Hypothalamus (tissue), 51 donors: ENCODE measurements at regions not wholly inside any gene's neighbourhood (a gene's known extent, or its start where the extent isn't known, plus 50 kb on each side); places are given as distances from the start of the nearest gene placed in this dataset.
"Not testable (repeated sequence)": the region's sequence is repeated elsewhere in the genome, so short reads cannot be mapped to it uniquely, and the experiment has no call there.

Experiments used
- DNase-seq, 51 donors: peaks; one replicate each; lab custom pipeline; 2025; lab: John Stamatoyannopoulos, UW

- DNase-seq = no peak
These were observed 173.1 kb downstream of the KLHL28 start for GRCh38 chr14:44788612-44789011.

- no peak for DNase-seq
These were observed 176.7 kb downstream of the KLHL28 start for GRCh38 chr14:44785096-44785495.

GRCh38 chr14:44783901-44784300 is 177.8 kb downstream of the KLHL28 start:
- DNase-seq = no peak

DNA sequence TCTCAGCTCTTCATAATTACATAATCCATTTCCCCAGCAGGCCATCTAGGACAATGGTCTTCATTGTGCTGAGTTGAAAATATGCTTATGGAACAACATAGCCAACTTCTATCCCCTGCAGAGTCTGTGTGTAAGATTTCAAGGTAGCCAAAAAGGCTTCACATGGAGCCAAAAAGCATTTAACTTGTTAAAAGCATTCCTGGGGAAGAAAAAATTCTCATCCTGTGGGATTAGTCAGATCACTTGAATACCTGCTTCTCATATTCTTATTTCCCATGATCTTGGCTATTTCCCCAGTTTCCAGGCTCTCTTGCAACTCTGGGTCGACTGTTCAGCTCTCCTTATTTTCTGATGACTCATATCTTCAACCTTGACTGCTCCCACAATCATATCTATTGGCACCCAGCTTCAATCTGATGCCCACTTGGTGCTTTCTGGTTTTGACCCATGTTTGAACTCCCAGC is 178.9 kb downstream of the KLHL28 start:
- no peak for DNase-seq

- no peak for DNase-seq
These were observed 180.8 kb downstream of the KLHL28 start for GRCh38 chr14:44780989-44781388.

DNA sequence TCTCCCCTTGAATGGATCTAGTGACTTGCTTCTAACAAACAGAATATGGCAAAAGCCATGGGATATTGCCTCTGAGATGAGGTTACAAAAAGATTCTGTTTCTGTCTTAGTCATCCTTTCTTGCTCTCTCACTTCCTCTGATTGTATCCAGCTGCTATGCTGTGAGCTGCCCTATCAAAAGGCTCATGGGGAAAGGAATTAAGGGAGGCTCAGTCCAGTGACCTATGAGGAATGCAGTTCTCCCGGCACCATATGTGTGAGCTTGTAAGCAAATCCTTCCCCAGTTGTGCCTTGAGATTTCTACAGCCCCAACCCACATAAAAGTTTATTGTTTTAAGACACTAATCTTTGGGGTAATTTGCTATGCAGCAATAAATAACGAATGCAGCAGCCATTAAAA is 183.1 kb downstream of the KLHL28 start:
- DNase-seq = no peak

- DNase-seq = no peak
These were observed 184.2 kb downstream of the KLHL28 start for GRCh38 chr14:44777584-44777983.

DNA sequence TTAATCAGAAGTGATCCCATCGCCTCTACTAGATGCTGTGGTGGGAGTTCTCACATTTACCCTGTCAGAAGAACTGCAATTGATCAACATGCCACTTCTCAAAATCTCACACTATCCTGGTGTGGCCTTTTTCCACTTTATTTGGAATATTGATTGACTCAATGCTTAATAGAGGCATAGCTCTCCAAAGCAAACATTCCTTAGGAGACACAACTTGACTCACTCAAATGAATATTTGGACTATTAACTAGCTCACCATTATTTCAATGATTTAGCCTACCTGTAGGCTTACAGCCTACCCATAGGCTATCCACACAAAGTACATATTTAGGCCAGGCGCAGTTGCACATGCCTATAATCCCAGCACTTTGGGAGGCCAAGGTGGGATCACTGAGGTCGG is 186.5 kb downstream of the KLHL28 start:
- DNase-seq = no peak

DNA sequence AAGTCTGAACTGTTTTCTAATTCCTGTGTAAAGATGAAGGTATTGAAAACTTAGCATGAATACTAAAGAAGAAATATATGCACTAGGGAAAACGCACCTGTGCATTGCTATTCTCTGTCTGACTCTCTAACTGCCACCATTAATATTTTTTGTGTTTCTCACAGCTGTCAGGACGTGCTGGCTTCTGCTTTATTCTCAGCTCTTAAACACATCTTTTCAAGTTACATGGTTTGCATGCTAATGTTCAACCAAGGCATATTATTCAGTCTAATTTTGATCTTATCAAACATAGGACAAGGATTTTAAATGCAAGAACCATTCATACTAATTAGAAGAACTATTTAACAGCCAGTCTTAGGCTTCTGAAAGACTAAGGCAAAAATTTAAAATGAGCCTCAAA is 187.4 kb downstream of the KLHL28 start:
- DNase-seq = peak in 1 of 51 donors; percentile 1

DNA sequence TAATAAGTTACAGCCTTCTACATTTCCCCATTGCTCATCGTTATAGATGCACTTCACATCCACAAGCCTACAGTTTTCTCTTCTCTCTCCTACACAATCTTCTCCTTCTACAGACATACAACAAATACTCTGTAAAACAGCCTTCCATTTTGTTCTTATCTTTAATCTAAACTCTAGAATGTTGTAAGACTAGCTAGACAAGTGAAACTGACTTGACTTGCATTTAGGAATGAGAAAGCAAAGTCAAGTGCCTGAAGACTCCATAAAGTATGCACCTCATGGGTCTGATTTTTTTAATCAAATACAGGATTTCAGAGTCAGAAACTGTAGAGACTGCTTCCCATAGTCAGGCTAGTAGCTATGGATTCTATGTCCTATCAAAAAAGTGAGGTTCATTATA is 190.3 kb downstream of the KLHL28 start:
- no peak for DNase-seq

DNA sequence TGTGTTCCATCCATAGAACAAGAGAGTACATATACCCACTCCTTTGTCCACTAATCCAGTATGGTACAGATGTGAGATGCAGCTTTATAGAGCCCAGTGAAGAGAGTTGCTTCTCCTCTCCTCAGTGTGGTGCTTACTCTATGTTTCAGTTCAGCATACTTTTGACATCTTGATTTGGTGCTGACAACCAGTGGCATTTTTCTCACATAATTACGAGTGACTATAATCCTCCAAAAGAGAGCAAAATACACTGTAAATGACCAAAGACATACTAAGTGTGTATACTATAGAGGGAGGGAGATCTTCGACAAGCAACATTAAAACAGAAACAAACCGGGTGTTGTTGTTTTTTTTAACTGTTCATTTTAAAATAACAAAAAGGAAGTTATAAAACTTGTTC is 191.5 kb downstream of the KLHL28 start:
- no peak for DNase-seq

DNA sequence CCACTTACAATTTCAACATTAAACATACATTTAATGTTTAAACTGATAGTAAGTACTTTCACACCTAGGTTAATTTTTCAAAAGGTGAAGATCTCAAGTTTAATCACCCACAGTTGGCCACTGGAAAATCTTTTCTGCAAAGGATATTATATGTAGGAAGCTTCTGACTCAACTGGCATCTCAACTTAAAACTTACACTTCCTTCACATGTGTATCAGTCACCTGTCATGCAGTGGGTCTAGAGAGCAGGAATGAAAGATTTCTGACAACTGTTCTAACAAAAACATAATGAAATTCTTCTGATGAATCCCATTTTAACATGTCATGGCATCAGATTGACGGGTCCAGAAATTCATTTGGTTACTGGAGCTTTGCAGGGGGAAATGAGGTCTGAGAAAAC is 192.8 kb downstream of the KLHL28 start:
- DNase-seq = no peak

DNA sequence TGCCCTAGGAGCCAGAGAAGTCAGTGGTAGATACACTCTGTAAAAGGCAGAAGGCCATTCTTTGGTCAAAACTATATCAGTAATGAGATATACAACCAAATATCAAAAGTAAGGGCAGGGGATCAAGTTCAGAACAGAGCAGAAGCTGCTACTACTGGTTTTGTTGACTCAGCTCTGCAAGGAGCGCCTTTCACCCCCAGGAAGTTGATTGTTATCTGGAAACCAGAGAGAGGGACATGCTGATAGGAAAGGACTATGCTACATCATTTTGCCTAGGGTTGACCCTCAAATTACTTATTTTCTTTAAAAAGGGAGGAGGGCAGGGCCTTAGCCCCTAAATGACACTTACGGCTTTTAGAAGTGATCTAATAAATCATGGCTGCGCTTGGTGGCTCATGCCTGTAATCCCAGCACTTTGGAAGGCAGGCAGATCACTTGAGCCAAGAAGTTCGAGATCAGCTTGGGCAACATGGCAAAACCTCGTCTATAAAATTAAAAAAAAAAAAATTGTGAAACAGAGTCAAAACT is 194.0 kb downstream of the KLHL28 start:
- no peak for DNase-seq

DNA sequence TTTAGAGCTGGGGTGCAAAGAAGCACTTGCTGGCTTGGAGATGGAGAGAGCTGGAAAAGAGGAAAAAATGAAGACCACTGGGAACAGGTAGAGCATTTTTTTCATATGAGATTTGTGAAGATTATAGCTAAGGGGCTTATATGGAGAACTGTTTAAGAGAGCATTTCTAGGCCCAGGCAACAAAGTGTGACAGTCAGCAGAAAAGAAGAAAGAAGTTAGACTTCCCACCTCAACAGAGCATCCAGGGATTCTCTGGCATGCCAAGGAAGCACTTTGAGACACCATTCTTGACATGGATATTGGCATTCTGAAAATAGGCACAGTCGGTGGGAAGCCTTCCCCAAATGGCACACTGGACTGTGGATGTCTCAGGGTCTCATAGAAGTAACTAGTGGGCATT is 195.5 kb downstream of the KLHL28 start:
- DNase-seq = no peak

- no peak for DNase-seq
These were observed 198.4 kb downstream of the KLHL28 start for GRCh38 chr14:44763356-44763755.

- no peak for DNase-seq
These were observed 202.5 kb downstream of the KLHL28 start for GRCh38 chr14:44759277-44759676.

DNA sequence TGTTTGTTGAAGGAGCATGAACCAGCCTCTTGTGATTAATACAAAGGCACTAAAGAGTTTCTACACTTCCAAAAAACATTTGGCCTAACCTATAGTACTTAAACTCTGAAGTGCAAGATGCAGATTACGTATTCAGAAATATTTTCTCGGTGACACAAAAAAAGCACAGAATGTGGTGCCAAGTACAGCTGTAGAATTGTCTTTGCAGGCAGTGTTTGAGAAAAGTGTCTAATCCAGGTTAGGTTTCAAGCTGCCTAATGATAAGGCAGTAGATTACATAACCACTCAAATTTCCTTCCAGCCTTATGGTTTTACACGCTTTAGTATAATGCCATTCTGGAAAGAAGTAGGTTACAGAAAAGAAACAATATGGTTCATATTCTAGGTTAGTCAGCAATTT is 205.2 kb downstream of the KLHL28 start:
- no peak for DNase-seq

GRCh38 chr14:44745371-44745770 is 216.4 kb downstream of the KLHL28 start:
- no peak for DNase-seq

DNA sequence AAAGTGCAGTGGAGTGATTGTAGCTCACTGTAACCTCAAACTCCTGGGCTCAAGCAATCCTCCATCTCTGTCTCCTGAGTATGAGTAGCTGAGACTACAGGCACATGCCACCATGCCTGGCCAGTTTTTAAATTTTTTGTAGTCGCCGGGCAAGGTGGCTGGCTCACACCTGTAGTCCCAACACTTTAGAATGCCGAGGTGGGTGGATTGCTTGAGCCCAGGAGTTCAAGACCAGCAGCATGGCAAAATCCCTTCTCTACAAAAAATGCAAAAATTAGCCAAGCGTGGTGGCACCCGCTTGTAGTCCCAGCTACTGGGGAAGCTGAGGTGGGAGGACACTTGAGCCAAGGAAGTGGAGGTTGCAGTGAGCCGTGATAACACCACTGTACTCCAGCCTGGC is 219.5 kb downstream of the KLHL28 start:
- DNase-seq = no peak

GRCh38 chr14:44741431-44741830 is 220.3 kb downstream of the KLHL28 start:
- DNase-seq = no peak

DNA sequence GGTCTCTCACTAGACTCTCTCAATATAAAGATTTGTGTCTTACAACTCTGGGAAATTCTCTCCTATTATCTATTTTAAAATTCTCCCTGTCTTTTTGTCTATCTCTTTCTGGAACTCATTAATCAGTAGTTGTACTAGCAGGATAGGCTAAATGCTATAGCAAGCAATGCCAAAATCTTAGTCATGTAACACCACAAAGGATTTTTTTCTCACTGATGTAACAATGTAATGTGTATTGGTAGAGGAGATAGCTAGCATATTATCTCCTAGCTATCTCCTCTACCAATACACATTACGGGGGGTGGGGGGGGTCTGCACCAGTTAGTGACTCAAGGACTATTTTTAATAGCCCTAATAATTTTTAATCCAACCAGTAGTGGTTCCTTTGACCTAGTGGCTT is 225.4 kb downstream of the KLHL28 start:
- no peak for DNase-seq

DNA sequence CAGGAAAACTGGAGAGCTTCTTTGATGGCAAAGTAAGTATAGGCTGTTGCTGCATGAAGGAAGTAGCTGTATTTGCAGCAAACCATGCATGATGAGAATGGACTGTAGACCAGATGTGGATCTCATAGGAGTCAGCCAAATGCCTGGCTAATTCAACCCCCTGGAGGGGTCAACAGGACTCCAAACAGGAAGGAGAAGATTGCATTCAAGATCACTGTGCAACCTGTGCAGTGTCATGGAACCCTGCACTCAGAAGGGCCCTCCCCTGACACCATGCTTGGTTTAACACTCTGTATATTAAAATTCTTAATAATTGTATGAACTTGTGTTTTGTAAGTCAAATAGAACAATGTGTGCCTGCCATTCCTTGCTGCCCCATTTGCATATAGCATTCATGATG is 225.1 kb upstream of the FSCB start:
- no peak for DNase-seq

GRCh38 chr14:44730860-44731259 is 223.8 kb upstream of the FSCB start:
- no peak for DNase-seq

GRCh38 chr14:44721395-44721794 is 214.3 kb upstream of the FSCB start:
- not testable (repeated sequence) for DNase-seq
